CD14-positive monocyte (primary cell): ENCODE measurements at regions not wholly inside any gene's neighbourhood (a gene's known extent, or its start where the extent isn't known, plus 50 kb on each side); places are given as distances from the start of the nearest gene placed in this dataset.

Experiments
- DNase-seq, 3 donors: peaks; one replicate each; pipeline ENCODE4 v3.0.0-alpha.2; 2011 to 2022
- H2AFZ ChIP-seq: 2 replicates; pipeline ENCODE4 v1.6.0; 2012; ENCODE audit warnings: mild to moderate bottlenecking, low read depth, low read length, inconsistent platforms; ENCODE audit not compliant: insufficient read depth, poor library complexity, severe bottlenecking
- H3K27ac ChIP-seq, 2 donors: 1 replicate in 1 of 2; 2 replicates in 1 of 2; pipeline ENCODE4 v1.5.1; 2012 to 2013; ENCODE audit warnings: low read length in 2 of 2, control low read depth in 1 of 2, inconsistent platforms in 1 of 2, low read depth in 1 of 2, mild to moderate bottlenecking in 1 of 2
- H3K27me3 ChIP-seq, 2 donors: one replicate each; pipeline versions ENCODE4 v1.6.0 to v1.6.1; 2011 to 2013; ENCODE audit warnings: low read length in 2 of 2; ENCODE audit not compliant: control insufficient read depth in 2 of 2, insufficient read depth in 2 of 2
- H3K36me3 ChIP-seq, 2 donors: replicated peaks in 1 of 2; 1 replicate in 1 of 2; 2 replicates in 1 of 2; pipeline versions ENCODE4 v1.5.1 to v1.6.1; 2012 to 2013; ENCODE audit warnings: low read length in 2 of 2, control low read depth in 1 of 2, inconsistent platforms in 1 of 2, mild to moderate bottlenecking in 1 of 2; ENCODE audit not compliant: insufficient read depth in 2 of 2, control insufficient read depth in 1 of 2
- H3K4me1 ChIP-seq, 2 donors: 1 replicate in 1 of 2; 2 replicates in 1 of 2; pipeline versions ENCODE4 v1.5.1 to v1.6.1; 2012 to 2013; ENCODE audit warnings: low read length in 2 of 2, control low read depth in 1 of 2, inconsistent platforms in 1 of 2, mild to moderate bottlenecking in 1 of 2, moderate library complexity in 1 of 2; ENCODE audit not compliant: insufficient read depth in 2 of 2, control insufficient read depth in 1 of 2
- H3K4me2 ChIP-seq: replicated peaks from 2 replicates; pipeline ENCODE3; 2012; ENCODE audit warnings: low read length, moderate library complexity, mild to moderate bottlenecking; ENCODE audit not compliant: poor library complexity, severe bottlenecking; ENCODE audit errors: extremely low read depth
- H3K4me3 ChIP-seq, 3 experiments: fragments of 200-600 bp in 1 of 3; sonication (generic) in 1 of 3; replicated peaks in 1 of 3; 1 replicate in 2 of 3; 2 replicates in 1 of 3; pipeline ENCODE4 v1.5.1; 2011 to 2013; ENCODE audit warnings: low read length in 3 of 3, mild to moderate bottlenecking in 3 of 3, control low read depth in 2 of 3, low read depth in 2 of 3, inconsistent platforms in 1 of 3, moderate library complexity in 1 of 3
- H3K79me2 ChIP-seq: 2 replicates; pipeline ENCODE4 v1.6.0; 2012; ENCODE audit warnings: mild to moderate bottlenecking, control low read depth, inconsistent platforms, low read length, moderate library complexity; ENCODE audit not compliant: insufficient read depth
- H3K9ac ChIP-seq: 2 replicates; pipeline ENCODE4 v1.6.0; 2017; ENCODE audit warnings: low read length, mild to moderate bottlenecking; ENCODE audit not compliant: insufficient read depth, poor library complexity, severe bottlenecking
- H3K9me3 ChIP-seq, 2 donors: replicated peaks in 1 of 2; 1 replicate in 1 of 2; 2 replicates in 1 of 2; pipeline versions ENCODE4 v1.5.1 to v1.6.1; 2012 to 2013; ENCODE audit warnings: low read length in 2 of 2, control low read depth in 1 of 2; ENCODE audit not compliant: control insufficient read depth in 1 of 2, insufficient read depth in 1 of 2
- H4K20me1 ChIP-seq: 2 replicates; pipeline ENCODE4 v1.6.0; 2012; ENCODE audit warnings: mild to moderate bottlenecking, low read length, control low read depth, moderate library complexity; ENCODE audit not compliant: insufficient read depth
- H3K27ac Mint-ChIP-seq, 7 donors: one replicate each; pipeline ENCODE4 v1.8.0; 2020; ENCODE audit warnings: mild to moderate bottlenecking in 7 of 7, mixed read lengths in 7 of 7, moderate library complexity in 6 of 7, inconsistent platforms in 2 of 7
- H3K27me3 Mint-ChIP-seq, 3 donors: one replicate each; pipeline ENCODE4 v1.8.0; 2021 to 2022; ENCODE audit warnings: low read depth in 3 of 3, mild to moderate bottlenecking in 3 of 3, mixed read lengths in 3 of 3, moderate library complexity in 3 of 3, inconsistent platforms in 1 of 3
- H3K36me3 Mint-ChIP-seq, 2 donors: one replicate each; pipeline ENCODE4 v1.8.0; 2020; ENCODE audit warnings: mixed read lengths in 2 of 2, inconsistent platforms in 1 of 2, mild to moderate bottlenecking in 1 of 2
- H3K4me1 Mint-ChIP-seq: one replicate; pipeline ENCODE4 v1.8.0; 2020; ENCODE audit warnings: mild to moderate bottlenecking, mixed read lengths
- H3K4me3 Mint-ChIP-seq, 2 donors: one replicate each; pipeline ENCODE4 v1.8.0; 2020; ENCODE audit warnings: mild to moderate bottlenecking in 2 of 2, mixed read lengths in 2 of 2, moderate library complexity in 1 of 2
- H3K9me3 Mint-ChIP-seq, 7 donors: one replicate each; pipeline ENCODE4 v1.8.0; 2020 to 2022; ENCODE audit warnings: mixed read lengths in 7 of 7, mild to moderate bottlenecking in 6 of 7, moderate library complexity in 6 of 7, inconsistent platforms in 2 of 7
- WGBS: methylation state at CpG from one replicate; pipeline ENCODE4 v1.1.5; 2013; ENCODE audit warnings: missing lambda C conversion rate; ENCODE audit not compliant: insufficient coverage; 5-methylcytosine and 5-hydroxymethylcytosine counted together
- intact Hi-C, 2 donors: fragments of 100-400 bp; cut with micrococcal nuclease; formaldehyde crosslinking; loops; one replicate each; pipeline versions ENCODE4 v1.15.0 to v1.15.1; 2023
- TF ChIP-seq, protein P1 (sequence below): fragments of 200-600 bp; IDR thresholded peaks from one replicate; pipeline ENCODE4 v1.8.0; 2022; ENCODE audit warnings: antibody characterized with exemption, mild to moderate bottlenecking

DNA sequence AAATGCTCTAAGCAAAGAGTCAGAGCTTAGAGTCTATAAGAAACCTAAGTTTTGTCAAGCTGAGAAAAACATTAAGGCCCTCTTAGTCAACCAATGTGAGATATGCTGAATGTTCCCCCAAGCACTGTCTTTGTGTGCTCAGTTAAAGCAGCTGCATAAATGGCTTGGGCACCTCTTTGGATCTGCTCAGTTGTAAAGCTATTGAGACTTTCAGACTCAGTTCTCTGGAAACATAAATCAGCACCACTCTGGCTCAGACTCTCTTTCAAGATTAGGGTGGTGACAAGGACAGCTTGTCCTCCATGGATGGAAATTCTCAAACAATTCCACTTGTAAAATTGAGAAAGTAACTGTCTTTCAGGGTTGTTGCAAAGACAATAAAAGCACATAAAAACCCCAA, 807.9 kb downstream of the PRELID2 start:
- H3K4me3 ChIP-seq: no peak overlapping the region
- Mint-ChIP-seq H3K4me1 (no peaks in the 10 kb centered on the region), H3K9me3 (peaks cover 0 to 9% (median 2%) of the 10 kb centered on the region in 7 donors), H3K36me3 (no peaks in the 10 kb centered on the region), H3K27me3 (no peaks in the 10 kb centered on the region), H3K27ac (no peak overlapping the region), H3K4me3 (no peak overlapping the region)
- no peak overlapping the region for H3K27ac ChIP-seq
- H3K27me3 ChIP-seq: no peaks in the 10 kb centered on the region
- peaks cover 5 to 6% of the 10 kb centered on the region in 2 donors for H3K9me3 ChIP-seq
- no peaks in the 10 kb centered on the region for H3K4me1 ChIP-seq
- DNase-seq: no peak
- no peak overlapping the region for H3K4me2 ChIP-seq
- H3K9ac ChIP-seq: no peak overlapping the region
- no peaks in the 10 kb centered on the region for H3K79me2 ChIP-seq
- no peaks in the 10 kb centered on the region for H4K20me1 ChIP-seq
- no peaks in the 10 kb centered on the region for H3K36me3 ChIP-seq
- TF ChIP-seq, protein P1, sequence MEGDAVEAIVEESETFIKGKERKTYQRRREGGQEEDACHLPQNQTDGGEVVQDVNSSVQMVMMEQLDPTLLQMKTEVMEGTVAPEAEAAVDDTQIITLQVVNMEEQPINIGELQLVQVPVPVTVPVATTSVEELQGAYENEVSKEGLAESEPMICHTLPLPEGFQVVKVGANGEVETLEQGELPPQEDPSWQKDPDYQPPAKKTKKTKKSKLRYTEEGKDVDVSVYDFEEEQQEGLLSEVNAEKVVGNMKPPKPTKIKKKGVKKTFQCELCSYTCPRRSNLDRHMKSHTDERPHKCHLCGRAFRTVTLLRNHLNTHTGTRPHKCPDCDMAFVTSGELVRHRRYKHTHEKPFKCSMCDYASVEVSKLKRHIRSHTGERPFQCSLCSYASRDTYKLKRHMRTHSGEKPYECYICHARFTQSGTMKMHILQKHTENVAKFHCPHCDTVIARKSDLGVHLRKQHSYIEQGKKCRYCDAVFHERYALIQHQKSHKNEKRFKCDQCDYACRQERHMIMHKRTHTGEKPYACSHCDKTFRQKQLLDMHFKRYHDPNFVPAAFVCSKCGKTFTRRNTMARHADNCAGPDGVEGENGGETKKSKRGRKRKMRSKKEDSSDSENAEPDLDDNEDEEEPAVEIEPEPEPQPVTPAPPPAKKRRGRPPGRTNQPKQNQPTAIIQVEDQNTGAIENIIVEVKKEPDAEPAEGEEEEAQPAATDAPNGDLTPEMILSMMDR: no peak
- H2AFZ ChIP-seq: no peak overlapping the region
- intact Hi-C loops: no loop called here

DNA sequence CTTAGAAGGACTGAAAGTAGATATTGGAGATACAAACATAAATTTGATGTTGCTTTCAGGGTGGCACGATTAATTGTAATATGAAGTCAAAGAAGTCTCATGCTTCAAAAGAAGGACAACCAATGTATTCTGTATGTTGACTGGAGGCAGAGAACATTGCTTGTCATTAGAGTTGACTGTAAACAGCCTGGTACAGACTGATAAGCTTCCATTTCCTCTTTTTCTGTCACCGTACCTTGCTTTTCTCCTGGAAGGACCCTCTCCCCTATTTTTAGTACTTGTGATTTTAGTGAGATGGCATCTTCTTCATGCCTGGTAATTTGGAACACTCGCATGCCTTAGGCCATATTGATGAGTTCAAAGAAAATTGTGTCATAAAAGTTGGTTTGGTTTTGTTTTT, 809.4 kb downstream of the PRELID2 start:
- Histone ChIP-seq H3K4me2 (no peak overlapping the region), H3K27me3 (no peaks in the 10 kb centered on the region), H3K9me3 (no peaks in the 10 kb centered on the region), H3K4me1 (no peaks in the 10 kb centered on the region), H4K20me1 (no peaks in the 10 kb centered on the region), H3K36me3 (no peaks in the 10 kb centered on the region), H3K79me2 (no peaks in the 10 kb centered on the region), H3K9ac (no peak overlapping the region), H3K27ac (no peak overlapping the region), H2AFZ (no peak overlapping the region), H3K4me3 (no peak overlapping the region)
- WGBS: no CpG with 5 or more reads among the region's 3 CpGs
- no peak for DNase-seq
- TF ChIP-seq, protein P1: no peak
- Mint-ChIP-seq H3K27ac (no peak overlapping the region), H3K36me3 (no peaks in the 10 kb centered on the region), H3K9me3 (peaks cover 0 to 5% (median 0%) of the 10 kb centered on the region in 7 donors), H3K4me1 (no peaks in the 10 kb centered on the region), H3K4me3 (no peak overlapping the region), H3K27me3 (no peaks in the 10 kb centered on the region)
- intact Hi-C loops: no loop called here
